Motor neuron (in vitro differentiated cells): ENCODE measurements at regions not wholly inside any gene's neighbourhood (a gene's known extent, or its start where the extent isn't known, plus 50 kb on each side); places are given as distances from the start of the nearest gene placed in this dataset.
"Not testable (repeated sequence)": the region's sequence is repeated elsewhere in the genome, so short reads cannot be mapped to it uniquely, and the experiment has no call there.

Experiments used
- ATAC-seq, 8 experiments: fragments of 200-7000 bp; cut with Tn5 transposase; replicated peaks in 6 of 8; 2 replicates each; pipeline ENCODE4 v1.8.0; 2021; ENCODE audit warnings: mild to moderate bottlenecking in 8 of 8, moderate library complexity in 8 of 8
- H3K27ac ChIP-seq, 2 donors: fragments of 250-450 bp; sonication (Bioruptor Pico); 2 replicates each; pipeline ENCODE4 v1.9.0; 2021; ENCODE audit warnings: antibody characterized with exemption in 2 of 2, mild to moderate bottlenecking in 2 of 2, moderate library complexity in 1 of 2
- H3K4me1 ChIP-seq, 2 donors: fragments of 250-450 bp; sonication (Bioruptor Pico); replicated peaks in 1 of 2; 2 replicates each; pipeline ENCODE4 v1.6.1; 2021; ENCODE audit warnings: antibody characterized with exemption in 2 of 2, mild to moderate bottlenecking in 2 of 2, moderate library complexity in 1 of 2
- H3K4me3 ChIP-seq, 5 donors: fragments of 250-450 bp; sonication (Bioruptor Pico); 2 replicates each; pipeline ENCODE4 v1.9.0; 2021; ENCODE audit warnings: antibody characterized with exemption in 5 of 5, mild to moderate bottlenecking in 5 of 5, moderate library complexity in 4 of 5
- WGBS, 10 experiments: fragments of 450-650 bp; shearing (Covaris generic); methylation state at CpG; one replicate each; pipeline ENCODE4 v1.0.0; 2022; 5-methylcytosine and 5-hydroxymethylcytosine counted together
- in situ Hi-C, 9 experiments: fragments of 400-800 bp; cut with MboI; loops; one replicate each; pipeline ENCODE4 v1.15.0; 2021; ENCODE audit warnings: low sequenced_read_pairs in 9 of 9, low pct_unique_long_range_greater_than_20kb in 2 of 9; ENCODE audit not compliant: unreplicated experiment in 9 of 9

DNA sequence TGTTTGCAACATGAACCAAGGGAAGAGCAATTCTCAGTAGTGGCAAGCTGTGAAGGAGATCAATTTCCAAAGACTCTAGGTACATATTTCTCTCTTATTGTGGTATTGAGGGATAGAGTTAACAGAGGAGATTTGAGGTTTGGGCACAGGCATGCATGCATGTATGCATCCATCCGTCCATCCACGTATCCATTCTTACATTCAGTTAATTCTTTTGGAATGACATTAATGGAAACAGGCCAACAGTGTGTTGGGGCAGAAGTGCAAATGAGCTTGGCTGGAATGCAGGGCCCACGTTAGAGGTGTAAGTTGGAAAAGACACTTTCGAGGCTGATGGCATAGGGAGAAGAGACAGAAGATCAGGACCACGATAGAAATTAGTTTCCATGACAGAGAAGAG is 216.9 kb upstream of the PELI2 start:
- WGBS, 10 experiments: 13 to 94% (median 60%) methylated on average over 1 to 5 of the region's 5 CpGs
- ATAC-seq: no peak
- peak overlapping the region in 1 of 2 donors; percentile 2 for H3K27ac ChIP-seq
- in situ Hi-C loops: no loop called here
- H3K4me1 ChIP-seq: peaks cover 0 to 29% of the 10 kb centered on the region in 2 donors
- no peak overlapping the region for H3K4me3 ChIP-seq

GRCh38 chr14:55902241-55902640 is 216.0 kb upstream of the PELI2 start:
- WGBS, 10 experiments: 22 to 65% (median 44%) methylated on average over 4 to 5 of the region's 5 CpGs; no CpG with 5 or more reads in 1 of the 10 experiments
- in situ Hi-C loops: no loop called here
- peak in 5 of 8 experiments; percentile 55 to 90 (median 70) for ATAC-seq
- H3K4me3 ChIP-seq: no peak overlapping the region
- H3K27ac ChIP-seq: peak overlapping the region in 1 of 2 donors; percentile 74
- peaks cover 0 to 29% of the 10 kb centered on the region in 2 donors for H3K4me1 ChIP-seq

- H3K4me3 ChIP-seq: no peak overlapping the region
- ATAC-seq: no peak
- 39 to 100% (median 83%) methylated on average over 1 to 5 of the region's 5 CpGs; no CpG with 5 or more reads in 3 of the 10 experiments for WGBS, 10 experiments
- in situ Hi-C loops: no loop called here
- H3K27ac ChIP-seq: no peak overlapping the region
- peaks cover 0 to 29% of the 10 kb centered on the region in 2 donors for H3K4me1 ChIP-seq
Measured at GRCh38 chr14:55904086-55904485, 214.1 kb upstream of the PELI2 start.

- in situ Hi-C loops: no loop called here
- no peak overlapping the region for H3K4me3 ChIP-seq
- H3K4me1 ChIP-seq: peaks cover 11 to 34% of the 10 kb centered on the region in 2 donors
- no peak for ATAC-seq
- H3K27ac ChIP-seq: no peak overlapping the region
- WGBS, 10 experiments: 33 to 100% (median 86%) methylated on average over 1 of the region's 1 CpG
Measured at GRCh38 chr14:55908106-55908505, 210.1 kb upstream of the PELI2 start.

DNA sequence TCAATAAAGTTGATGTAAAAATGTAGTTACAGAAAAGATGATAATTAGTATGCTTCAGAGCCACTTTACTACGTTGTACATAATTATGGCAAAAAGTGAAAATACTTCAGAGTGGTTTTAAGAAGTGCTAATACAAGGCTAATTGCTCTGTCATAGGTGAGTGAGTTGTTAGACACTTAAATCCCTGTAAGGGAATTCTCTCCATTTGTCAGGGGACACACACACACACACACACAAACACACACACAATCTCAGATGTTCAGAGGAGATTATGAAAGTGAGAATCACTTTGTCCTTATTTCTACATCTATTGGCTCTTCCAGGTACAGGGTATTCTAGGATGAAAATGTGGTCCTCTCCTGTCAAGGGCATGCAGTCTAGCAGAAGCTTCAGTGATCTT is 208.3 kb upstream of the PELI2 start:
- no peak overlapping the region for H3K4me3 ChIP-seq
- no peak overlapping the region for H3K27ac ChIP-seq
- peaks cover 11 to 24% of the 10 kb centered on the region in 2 donors for H3K4me1 ChIP-seq
- ATAC-seq: no peak
- in situ Hi-C loops: no loop called here
- 40 to 100% (median 81%) methylated on average over 1 of the region's 1 CpG; no CpG with 5 or more reads in 6 of the 10 experiments for WGBS, 10 experiments

GRCh38 chr14:55910601-55911243 is 207.5 kb upstream of the PELI2 start:
- peaks cover 15 to 24% of the 10 kb centered on the region in 2 donors for H3K4me1 ChIP-seq
- WGBS, 10 experiments: 0 to 86% (median 75%) methylated on average over 1 to 2 of the region's 2 CpGs; no CpG with 5 or more reads in 5 of the 10 experiments
- peak overlapping the region; percentile 26 to 36 for H3K27ac ChIP-seq
- no peak overlapping the region for H3K4me3 ChIP-seq
- in situ Hi-C loops: no loop called here
- ATAC-seq: peak in 5 of 8 experiments; percentile 82 to 90 (median 88)

- peak in 5 of 8 experiments; percentile 22 to 44 (median 34) for ATAC-seq
- WGBS, 10 experiments: 50 to 81% methylated on average over 2 to 4 of the region's 4 CpGs; no CpG with 5 or more reads in 8 of the 10 experiments
- peaks cover 15 to 24% of the 10 kb centered on the region in 2 donors for H3K4me1 ChIP-seq
- in situ Hi-C loops: no loop called here
- H3K4me3 ChIP-seq: no peak overlapping the region
- no peak overlapping the region for H3K27ac ChIP-seq
Measured at GRCh38 chr14:55911776-55912175, 206.4 kb upstream of the PELI2 start.

GRCh38 chr14:55912344-55912743 is 205.9 kb upstream of the PELI2 start:
- no peak overlapping the region for H3K27ac ChIP-seq
- 100% methylated on average over 1 of the region's 5 CpGs; no CpG with 5 or more reads in 7 of the 10 experiments for WGBS, 10 experiments
- ATAC-seq: no peak
- in situ Hi-C loops: no loop called here
- H3K4me3 ChIP-seq: no peak overlapping the region
- peaks cover 15 to 24% of the 10 kb centered on the region in 2 donors for H3K4me1 ChIP-seq

- in situ Hi-C loops: no loop called here
- 27 to 85% (median 69%) methylated on average over 2 to 8 of the region's 8 CpGs for WGBS, 10 experiments
- ATAC-seq: no peak
- no peak overlapping the region for H3K27ac ChIP-seq
- no peak overlapping the region for H3K4me3 ChIP-seq
- H3K4me1 ChIP-seq: peaks cover 15 to 24% of the 10 kb centered on the region in 2 donors
Measured at GRCh38 chr14:55913324-55914025, 204.7 kb upstream of the PELI2 start.

DNA sequence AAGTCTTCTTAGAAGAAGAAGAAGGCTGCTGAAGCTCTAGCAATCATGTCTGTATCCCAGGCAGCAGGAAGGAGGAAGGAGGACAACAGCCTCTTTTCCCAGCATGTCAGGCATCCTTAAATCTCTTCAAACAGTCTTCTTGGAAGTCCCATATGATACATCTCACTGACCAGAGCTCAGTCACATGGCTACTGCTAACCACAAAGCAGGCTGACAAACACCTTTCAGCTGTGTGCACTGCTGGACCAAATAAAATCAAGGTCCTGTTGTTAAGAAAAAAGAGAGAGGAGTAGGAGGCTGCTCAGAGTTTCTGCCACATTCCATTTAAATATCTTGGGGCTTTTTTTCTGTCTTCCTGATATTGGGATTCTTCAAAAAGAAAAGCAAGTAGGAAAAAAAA is 203.4 kb upstream of the PELI2 start:
- no peak overlapping the region for H3K27ac ChIP-seq
- in situ Hi-C loops: no loop called here
- no peak overlapping the region for H3K4me3 ChIP-seq
- H3K4me1 ChIP-seq: peaks cover 15 to 24% of the 10 kb centered on the region in 2 donors
- ATAC-seq: no peak

DNA sequence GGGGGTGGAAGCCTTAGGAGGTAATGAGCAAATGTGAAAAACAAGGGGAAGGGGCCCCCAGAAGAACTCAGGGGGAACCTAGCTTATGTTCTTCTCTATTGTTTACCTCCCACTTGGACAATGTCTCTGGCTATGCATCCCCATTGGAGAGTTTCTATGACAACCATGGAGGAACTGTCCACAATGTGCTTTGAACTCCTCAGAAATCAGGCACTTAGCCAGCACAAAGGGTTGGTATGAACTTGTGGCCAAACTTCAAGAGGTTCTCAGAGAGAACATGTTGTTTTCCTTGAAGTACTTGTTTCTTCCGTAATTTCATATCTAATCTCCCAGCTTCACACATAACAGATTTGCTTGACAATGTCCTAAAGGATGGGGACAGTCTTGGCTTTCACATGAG is 202.8 kb upstream of the PELI2 start:
- ATAC-seq: peak in 1 of 8 experiments; percentile 29
- no peak overlapping the region for H3K27ac ChIP-seq
- 57 to 100% (median 86%) methylated on average over 1 of the region's 1 CpG; no CpG with 5 or more reads in 5 of the 10 experiments for WGBS, 10 experiments
- in situ Hi-C loops: no loop called here
- peaks cover 15 to 18% of the 10 kb centered on the region in 2 donors for H3K4me1 ChIP-seq
- H3K4me3 ChIP-seq: no peak overlapping the region

DNA sequence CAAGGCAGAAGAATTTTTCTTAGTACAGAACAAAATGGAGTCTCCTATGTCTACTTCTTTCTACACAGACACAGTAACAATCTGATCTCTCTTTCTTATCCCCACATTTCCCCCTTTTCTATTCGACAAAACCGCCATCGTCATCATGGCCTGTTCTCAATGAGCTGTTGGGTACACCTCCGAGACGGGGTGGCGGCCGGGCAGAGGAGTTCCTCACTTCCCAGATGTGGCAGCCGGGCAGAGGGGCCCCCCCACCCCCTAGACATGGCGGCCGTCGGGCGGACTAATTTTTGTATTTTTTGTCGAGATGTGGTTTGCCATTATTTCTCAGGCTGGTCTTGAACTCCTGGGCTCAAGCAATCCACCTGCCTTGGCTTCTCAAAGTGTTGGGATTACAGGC is 198.4 kb upstream of the PELI2 start:
- H3K4me3 ChIP-seq, H3K4me1 ChIP-seq, H3K27ac ChIP-seq, ATAC-seq, in situ Hi-C loops: not testable (repeated sequence)
- 81 to 100% (median 93%) methylated on average over 2 to 8 of the region's 13 CpGs; no CpG with 5 or more reads in 6 of the 10 experiments for WGBS, 10 experiments

DNA sequence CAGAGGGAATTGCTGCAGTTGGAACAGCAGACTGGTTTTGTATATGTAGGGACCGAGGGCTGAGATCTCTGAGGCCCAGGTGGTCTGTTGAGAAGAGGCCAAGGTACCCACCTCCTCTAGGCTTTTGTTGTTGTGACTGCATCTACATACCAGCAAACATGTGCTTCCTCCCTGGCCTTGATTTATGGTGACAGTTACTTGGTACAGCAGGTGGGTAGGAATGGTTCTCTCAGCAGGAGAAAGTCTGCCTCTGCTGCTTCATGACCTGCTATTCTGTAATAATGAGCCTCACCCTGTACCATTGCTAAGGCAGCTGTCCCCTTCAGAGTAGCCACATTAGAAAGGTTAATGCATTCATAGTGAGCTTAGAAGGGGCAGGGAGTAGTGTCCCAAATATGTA is 196.7 kb upstream of the PELI2 start:
- WGBS, 10 experiments: 38 to 71% (median 59%) methylated on average over 1 of the region's 1 CpG; no CpG with 5 or more reads in 6 of the 10 experiments
- ATAC-seq: peak in 5 of 8 experiments; percentile 43 to 59 (median 50)
- in situ Hi-C loops: no loop called here
- Histone ChIP-seq H3K4me3 (no peak overlapping the region), H3K4me1 (peaks cover 17 to 23% of the 10 kb centered on the region in 2 donors), H3K27ac (no peak overlapping the region)
